Left cardiac atrium (tissue), 4 donors: ENCODE measurements at regions not wholly inside any gene's neighbourhood (a gene's known extent, or its start where the extent isn't known, plus 50 kb on each side); places are given as distances from the start of the nearest gene placed in this dataset.
A peak's percentile ranks its signal among the peaks of the same experiment; 100 is the strongest.

Experiments used
- ATAC-seq, 2 donors: fragments of 200-7000 bp; cut with Tn5 transposase; one replicate each; pipeline ENCODE4 v1.9.1; 2020; ENCODE audit warnings: mild to moderate bottlenecking in 2 of 2, moderate library complexity in 2 of 2
- DNase-seq: peaks from one replicate; pipeline ENCODE4 v3.0.0-alpha.2; 2020
- intact Hi-C, 2 donors: fragments of 100-400 bp; cut with DNase I; formaldehyde crosslinking; loops; one replicate each; pipeline versions ENCODE4 v1.14.1 to v1.15.1; 2022 to 2023
- donor health status: DM: no; HTN: yes; CAD: no.
- donor health status: DM: no; HTN: yes; CAD: no; lungs with severe emphysema.
- donor health status: DM: yes; HTN: yes; CAD: no.
- donor health status: Dilated cardiomyopathy.

DNA sequence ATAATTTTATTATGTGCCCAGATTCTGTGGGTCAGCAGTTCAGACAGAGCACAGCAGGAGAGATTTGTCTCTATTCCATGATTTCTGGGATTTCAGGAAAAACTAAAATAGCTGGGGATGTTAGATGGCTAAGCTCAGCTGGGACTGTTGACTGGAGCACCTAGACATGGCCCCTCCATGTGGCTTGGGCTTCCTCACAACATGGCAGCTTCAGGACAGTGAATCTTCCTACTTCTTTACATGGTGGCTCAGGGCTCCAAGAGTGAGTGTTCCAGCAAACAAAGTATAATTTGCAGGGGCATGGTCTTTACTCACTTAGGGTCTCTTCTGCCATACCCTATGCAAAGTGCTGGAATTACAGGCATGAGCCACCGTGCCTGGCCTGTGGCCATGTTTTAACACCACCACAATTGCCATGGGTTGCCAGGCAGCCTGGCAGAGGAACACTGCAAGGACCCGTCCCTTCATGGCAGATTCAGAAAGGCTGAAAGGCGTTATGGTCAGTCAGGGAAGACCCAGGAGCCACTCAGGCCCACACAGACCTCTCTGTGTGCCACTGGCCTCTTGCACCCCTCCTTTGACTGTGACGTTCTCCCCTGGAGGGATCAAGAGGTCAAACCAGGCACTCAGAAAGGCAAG, 50.8 kb upstream of the ZMIZ1 start:
- ATAC-seq (no peak), DNase-seq (peak; percentile 4)
- intact Hi-C loops: no loop called here

DNA sequence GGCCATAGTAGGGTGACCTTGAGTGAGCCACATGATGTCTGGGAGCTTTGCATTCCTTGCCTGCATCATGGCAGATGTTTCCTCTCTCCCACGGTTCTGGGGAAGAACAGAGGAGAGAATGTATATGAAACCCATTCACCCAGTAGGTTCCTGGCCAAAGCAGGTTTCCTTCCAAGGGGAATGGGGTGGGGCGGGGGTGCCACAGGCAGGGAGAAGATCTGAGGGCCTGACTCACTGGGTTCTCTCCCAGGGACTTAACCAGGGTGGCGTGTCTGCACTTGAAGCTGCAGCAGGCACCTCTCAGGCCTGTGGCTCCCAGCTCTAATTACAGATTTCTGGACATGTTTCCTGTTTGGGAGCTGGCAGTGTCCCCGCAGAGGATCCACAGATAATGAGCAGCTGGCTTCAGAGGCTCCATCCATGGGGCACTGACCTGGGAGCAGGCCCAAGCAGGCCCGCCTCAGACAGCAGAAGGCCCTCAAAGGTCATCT, 50.2 kb upstream of the ZMIZ1 start:
- DNase-seq (no peak), ATAC-seq (peak; percentile 28 to 34)
- intact Hi-C loops: no loop called here
